HG02973 (cell line): ENCODE measurements at regions not wholly inside any gene's neighbourhood (a gene's known extent, or its start where the extent isn't known, plus 50 kb on each side); places are given as distances from the start of the nearest gene placed in this dataset.

Experiments used
- ATAC-seq: cut with Tn5 transposase; IDR thresholded peaks from one replicate; pipeline ENCODE4 v1.9.1; 2021; ENCODE audit warnings: moderate library complexity; ENCODE audit not compliant: unreplicated experiment

GRCh38 chr3:168336276-168336675, 240.6 kb upstream of the GOLIM4 start:
- no peak for ATAC-seq

- ATAC-seq = no peak
These were observed 237.7 kb upstream of the GOLIM4 start for GRCh38 chr3:168333410-168333935.

GRCh38 chr3:168331756-168332155, 236.0 kb upstream of the GOLIM4 start:
- no peak for ATAC-seq

- no peak for ATAC-seq
These were observed 235.3 kb upstream of the GOLIM4 start for GRCh38 chr3:168330983-168331382.

- no peak for ATAC-seq
These were observed 232.1 kb upstream of the GOLIM4 start for GRCh38 chr3:168327856-168328255.

- ATAC-seq = no peak
These were observed 230.0 kb upstream of the GOLIM4 start for GRCh38 chr3:168325684-168326083.

- ATAC-seq = no peak
These were observed 227.2 kb upstream of the GOLIM4 start for GRCh38 chr3:168322941-168323340.

- ATAC-seq = no peak
These were observed 218.4 kb upstream of the GOLIM4 start for GRCh38 chr3:168314166-168314565.

GRCh38 chr3:168312984-168313383, 217.3 kb upstream of the GOLIM4 start:
- ATAC-seq = no peak

GRCh38 chr3:168307893-168308292, 212.2 kb upstream of the GOLIM4 start:
- no peak for ATAC-seq

GRCh38 chr3:168295027-168295426, 199.3 kb upstream of the GOLIM4 start:
- ATAC-seq = no peak

GRCh38 chr3:168292296-168292695, 196.6 kb upstream of the GOLIM4 start:
- ATAC-seq = no peak

GRCh38 chr3:168289471-168290008, 193.8 kb upstream of the GOLIM4 start:
- ATAC-seq = no peak

- no peak for ATAC-seq
These were observed 193.0 kb upstream of the GOLIM4 start for GRCh38 chr3:168288511-168289401.

- ATAC-seq = no peak
These were observed 189.8 kb upstream of the GOLIM4 start for GRCh38 chr3:168285506-168285905.

GRCh38 chr3:168284728-168285127, 189.0 kb upstream of the GOLIM4 start:
- ATAC-seq = no peak

GRCh38 chr3:168275662-168276061, 179.9 kb upstream of the GOLIM4 start:
- no peak for ATAC-seq

GRCh38 chr3:168273917-168274316, 178.2 kb upstream of the GOLIM4 start:
- peak; percentile 94 for ATAC-seq

GRCh38 chr3:168273036-168273435, 177.3 kb upstream of the GOLIM4 start:
- ATAC-seq = no peak

GRCh38 chr3:168272343-168272985, 176.7 kb upstream of the GOLIM4 start:
- ATAC-seq = no peak

- no peak for ATAC-seq
These were observed 176.2 kb upstream of the GOLIM4 start for GRCh38 chr3:168271932-168272331.

- no peak for ATAC-seq
These were observed 173.3 kb upstream of the GOLIM4 start for GRCh38 chr3:168269001-168269400.
